BJ (cell line): ENCODE measurements at regions not wholly inside any gene's neighbourhood (a gene's known extent, or its start where the extent isn't known, plus 50 kb on each side); places are given as distances from the start of the nearest gene placed in this dataset.

Experiments used
- CTCF ChIA-PET: fragments of 350-600 bp; formaldehyde crosslinking; extraction: SDS; loops from one replicate; lab custom pipeline; 2021; ENCODE audit warnings: antibody characterized with exemption, inconsistent platforms; lab: Yijun Ruan, JAX
- POLR2A ChIA-PET: fragments of 300-600 bp; sonication (Branson Sonifier 250); formaldehyde crosslinking; extraction: SDS; loops from one replicate; lab custom pipeline; 2021; ENCODE audit warnings: antibody characterized with exemption; lab: Charles Lee
- DNase-seq: peaks from one replicate; pipeline ENCODE4 v3.0.0-alpha.2; 2011; ENCODE audit warnings: low read depth
- H3K27me3 ChIP-seq: 2 replicates; pipeline ENCODE4 v1.6.0; 2011; ENCODE audit warnings: low read length; ENCODE audit not compliant: control insufficient read depth, insufficient read depth
- H3K36me3 ChIP-seq: 2 replicates; pipeline ENCODE4 v1.5.1; 2011; ENCODE audit warnings: low read length; ENCODE audit not compliant: control insufficient read depth, insufficient read depth
- H3K4me3 ChIP-seq: 2 replicates; pipeline ENCODE4 v1.5.1; 2011; ENCODE audit warnings: low read depth, mild to moderate bottlenecking, control low read depth, low read length
- CTCF ChIP-seq: IDR thresholded peaks from 2 replicates; pipeline ENCODE4 v1.5.1; 2011; ENCODE audit warnings: low read depth, mild to moderate bottlenecking, control low read depth, inconsistent platforms, low read length, moderate library complexity; ENCODE audit not compliant: insufficient read depth

- Histone ChIP-seq H3K4me3 (no peak overlapping the region), H3K27me3 (no peaks in the 10 kb centered on the region), H3K36me3 (no peaks in the 10 kb centered on the region)
- ChIA-PET CTCF (interaction anchor here (1.0 to 2.1 kb wide), 4 partner anchors 9 to 237 kb away, joined by 3 to 8 read pairs (median 6); partner anchors contain the start of gene KALRN), POLR2A (no interaction called here)
- no peak for TF ChIP-seq CTCF
- DNase-seq, result no peak
These were observed 277.7 kb upstream of the ROPN1 start for GRCh38 chr3:124269619-124270018.

GRCh38 chr3:124272605-124273151, 280.8 kb upstream of the ROPN1 start:
- Histone ChIP-seq H3K27me3 (no peaks in the 10 kb centered on the region), H3K36me3 (no peaks in the 10 kb centered on the region), H3K4me3 (no peak overlapping the region)
- CTCF ChIA-PET, result interaction anchor here (1.0 to 1.1 kb wide), 3 partner anchors 8 to 10 kb away, joined by 3 to 5 read pairs (median 3); no protein-coding TSS in a partner anchor
- TF ChIP-seq CTCF, result no peak
- POLR2A ChIA-PET, result no interaction called here
- DNase-seq, result no peak

- Histone ChIP-seq H3K36me3 (no peaks in the 10 kb centered on the region), H3K27me3 (no peaks in the 10 kb centered on the region), H3K4me3 (no peak overlapping the region)
- CTCF ChIA-PET, result no interaction called here
- no peak for TF ChIP-seq CTCF
- POLR2A ChIA-PET, result no interaction called here
- DNase-seq, result no peak
These were observed 281.7 kb upstream of the ROPN1 start for GRCh38 chr3:124273651-124274050.

- DNase-seq, result no peak
- POLR2A ChIA-PET, result no interaction called here
- H3K36me3 ChIP-seq, result no peaks in the 10 kb centered on the region
- CTCF ChIA-PET, result interaction anchor here (1.5 kb wide), 1 partner anchor 9 kb away, joined by 3 read pairs; no protein-coding TSS in a partner anchor
- no peak for TF ChIP-seq CTCF
- no peak overlapping the region for H3K4me3 ChIP-seq
- H3K27me3 ChIP-seq, result no peaks in the 10 kb centered on the region
These were observed 282.1 kb upstream of the ROPN1 start for GRCh38 chr3:124274051-124274450.

GRCh38 chr3:124275412-124275811, 283.5 kb upstream of the ROPN1 start:
- POLR2A ChIA-PET, result no interaction called here
- no peak overlapping the region for H3K4me3 ChIP-seq
- no peak for TF ChIP-seq CTCF
- no peaks in the 10 kb centered on the region for H3K36me3 ChIP-seq
- CTCF ChIA-PET, result interaction anchor here (0.8 to 1.5 kb wide), 2 partner anchors 11 to 243 kb away, joined by 3 to 4 read pairs; no protein-coding TSS in a partner anchor
- H3K27me3 ChIP-seq, result no peaks in the 10 kb centered on the region
- no peak for DNase-seq
